ENCODE measurements at regions not wholly inside any gene's neighbourhood (a gene's known extent, or its start where the extent isn't known, plus 50 kb on each side); places are given as distances from the start of the nearest gene placed in this dataset.
"Not testable (repeated sequence)": the region's sequence is repeated elsewhere in the genome, so short reads cannot be mapped to it uniquely, and the experiment has no call there.

GRCh38 chr15:84503101-84503500 lies 97.7 kb upstream of the ZSCAN2 start:
- not testable (repeated sequence) for H3K4me3 Mint-ChIP-seq (ENCODE audit: unreplicated experiment); H3K27me3 Mint-ChIP-seq (ENCODE audit: unreplicated experiment); H3K27ac Mint-ChIP-seq (ENCODE audit: unreplicated experiment); DNase-seq (ENCODE audit: extremely low spot score, unreplicated experiment); H3K36me3 Mint-ChIP-seq (ENCODE audit: unreplicated experiment); H3K9me3 Mint-ChIP-seq (ENCODE audit: unreplicated experiment); H3K4me1 Mint-ChIP-seq (ENCODE audit: unreplicated experiment)

- peak; percentile 10 for TF ChIP-seq CTCF (IDR thresholded peaks at IDR 0.05)
- H3K4me3 Mint-ChIP-seq (ENCODE audit: unreplicated experiment); H3K27me3 Mint-ChIP-seq (ENCODE audit: unreplicated experiment); H3K36me3 Mint-ChIP-seq (ENCODE audit: unreplicated experiment); H3K9me3 Mint-ChIP-seq (ENCODE audit: unreplicated experiment); H3K4me1 Mint-ChIP-seq (ENCODE audit: unreplicated experiment); H3K27ac Mint-ChIP-seq (ENCODE audit: unreplicated experiment); DNase-seq (ENCODE audit: extremely low spot score, unreplicated experiment): not testable (repeated sequence)
Observed at GRCh38 chr15:84505552-84505951, 95.3 kb upstream of the ZSCAN2 start.

DNA sequence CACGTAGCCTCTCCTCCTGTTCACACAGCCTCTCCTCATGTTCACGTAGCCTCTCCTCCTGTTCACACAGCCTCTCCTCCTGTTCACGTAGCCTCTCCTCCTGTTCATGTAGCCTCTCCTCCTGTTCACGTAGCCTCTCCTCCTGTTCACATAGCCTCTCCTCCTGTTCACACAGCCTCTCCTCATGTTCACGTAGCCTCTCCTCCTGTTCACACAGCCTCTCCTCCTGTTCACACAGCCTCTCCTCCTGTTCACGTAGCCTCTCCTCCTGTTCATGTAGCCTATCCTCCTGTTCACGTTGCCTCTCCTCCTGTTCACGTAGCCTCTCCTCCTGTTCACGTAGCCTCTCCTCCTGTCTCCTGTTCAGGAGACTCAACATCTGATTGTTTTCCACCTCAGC lies 88.5 kb upstream of the ZSCAN2 start:
- not testable (repeated sequence) for H3K4me1 Mint-ChIP-seq (ENCODE audit: unreplicated experiment)

GRCh38 chr15:84516773-84517172 lies 84.0 kb upstream of the ZSCAN2 start:
- not testable (repeated sequence) for H3K36me3 Mint-ChIP-seq (ENCODE audit: unreplicated experiment); H3K9me3 Mint-ChIP-seq (ENCODE audit: unreplicated experiment); H3K4me3 Mint-ChIP-seq (ENCODE audit: unreplicated experiment); H3K4me1 Mint-ChIP-seq (ENCODE audit: unreplicated experiment); H3K27me3 Mint-ChIP-seq (ENCODE audit: unreplicated experiment); H3K27ac Mint-ChIP-seq (ENCODE audit: unreplicated experiment); DNase-seq (ENCODE audit: extremely low spot score, unreplicated experiment)

More for the DNA sequence above, 88.5 kb upstream of the ZSCAN2 start:
- not testable (repeated sequence) for H3K27me3 Mint-ChIP-seq (ENCODE audit: unreplicated experiment); H3K9me3 Mint-ChIP-seq (ENCODE audit: unreplicated experiment); H3K4me3 Mint-ChIP-seq (ENCODE audit: unreplicated experiment); H3K36me3 Mint-ChIP-seq (ENCODE audit: unreplicated experiment); DNase-seq (ENCODE audit: extremely low spot score, unreplicated experiment); H3K27ac Mint-ChIP-seq (ENCODE audit: unreplicated experiment)

DNA sequence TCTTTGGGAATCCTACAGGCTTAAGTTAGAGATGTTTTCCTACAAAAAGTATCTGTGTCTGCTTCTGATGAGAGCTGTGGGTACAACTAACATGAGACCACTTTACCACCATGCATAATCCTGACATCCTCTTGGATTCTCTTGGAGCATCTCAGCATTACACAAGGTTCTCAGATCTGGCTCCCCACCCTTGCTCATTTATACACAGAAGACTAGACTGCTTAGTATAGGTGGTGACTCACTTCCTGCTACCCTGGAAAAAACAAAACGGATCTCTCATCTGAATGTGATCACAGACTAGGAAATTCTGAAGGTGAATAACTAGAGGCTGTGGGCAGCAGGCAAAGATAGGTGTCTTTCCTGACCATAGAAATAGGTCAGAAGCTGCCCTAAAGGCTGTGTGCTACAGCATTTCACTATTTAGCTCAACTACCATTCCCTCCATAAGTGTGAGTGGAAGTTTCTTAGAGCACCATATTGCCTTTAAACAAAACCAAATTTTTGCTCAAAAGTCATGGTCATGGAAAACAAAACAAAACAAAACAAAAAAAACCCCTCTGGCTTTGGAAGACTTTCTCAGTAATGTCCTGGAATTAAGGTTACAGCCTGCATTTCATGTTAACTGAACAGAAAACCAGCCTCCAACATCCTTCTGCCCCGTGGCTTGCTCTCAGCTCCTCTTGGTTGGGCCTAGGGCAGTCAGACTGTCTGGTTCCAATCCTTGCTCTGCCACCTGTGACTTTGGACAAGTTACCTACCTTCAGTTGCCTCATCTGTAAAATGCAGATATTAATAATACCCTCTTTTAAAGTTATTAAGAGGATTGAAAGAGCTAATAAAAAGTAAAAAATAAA lies 75.1 kb upstream of the ZSCAN2 start:
- H3K27me3 Mint-ChIP-seq (ENCODE audit: unreplicated experiment); H3K4me3 Mint-ChIP-seq (ENCODE audit: unreplicated experiment); H3K4me1 Mint-ChIP-seq (ENCODE audit: unreplicated experiment); H3K9me3 Mint-ChIP-seq (ENCODE audit: unreplicated experiment); DNase-seq (ENCODE audit: extremely low spot score, unreplicated experiment); H3K27ac Mint-ChIP-seq (ENCODE audit: unreplicated experiment): not testable (repeated sequence)
- H3K36me3 Mint-ChIP-seq (ENCODE audit: unreplicated experiment) = peaks cover 21% of the 10 kb centered on the region

- peaks cover 22% of the 10 kb centered on the region for H3K36me3 Mint-ChIP-seq (ENCODE audit: unreplicated experiment)
- H3K4me1 Mint-ChIP-seq (ENCODE audit: unreplicated experiment) = peaks cover 17% of the 10 kb centered on the region
- not testable (repeated sequence) for DNase-seq (ENCODE audit: extremely low spot score, unreplicated experiment); H3K27ac Mint-ChIP-seq (ENCODE audit: unreplicated experiment); H3K9me3 Mint-ChIP-seq (ENCODE audit: unreplicated experiment); H3K27me3 Mint-ChIP-seq (ENCODE audit: unreplicated experiment); H3K4me3 Mint-ChIP-seq (ENCODE audit: unreplicated experiment)
Observed at GRCh38 chr15:84530751-84531150, 70.1 kb upstream of the ZSCAN2 start.

DNA sequence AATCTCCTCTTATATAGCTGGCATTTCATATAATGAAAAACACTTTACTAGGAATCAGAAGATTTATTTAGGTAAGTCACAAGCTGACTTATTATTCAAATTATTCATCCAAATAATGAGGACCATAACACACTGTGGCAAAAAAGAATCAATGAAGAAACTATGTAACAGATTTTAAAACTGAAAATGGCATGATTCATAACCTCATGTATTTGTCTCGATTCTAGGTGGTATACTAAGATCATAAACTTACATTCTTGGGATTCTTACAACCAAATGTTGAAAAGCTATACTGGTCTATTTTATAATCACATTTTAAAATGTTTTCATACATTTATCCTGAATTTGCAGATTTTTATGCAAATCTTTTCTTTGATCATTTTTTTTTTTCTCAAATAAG lies 69.6 kb upstream of the ZSCAN2 start:
- H3K9me3 Mint-ChIP-seq (ENCODE audit: unreplicated experiment); H3K27ac Mint-ChIP-seq (ENCODE audit: unreplicated experiment): not testable (repeated sequence)

GRCh38 chr15:84531709-84532367 lies 69.0 kb upstream of the ZSCAN2 start:
- H3K36me3 Mint-ChIP-seq (ENCODE audit: unreplicated experiment) = peaks cover 28% of the 10 kb centered on the region
- H3K4me3 Mint-ChIP-seq (ENCODE audit: unreplicated experiment); DNase-seq (ENCODE audit: extremely low spot score, unreplicated experiment); H3K27ac Mint-ChIP-seq (ENCODE audit: unreplicated experiment); H3K27me3 Mint-ChIP-seq (ENCODE audit: unreplicated experiment); H3K9me3 Mint-ChIP-seq (ENCODE audit: unreplicated experiment): not testable (repeated sequence)
- peaks cover 13% of the 10 kb centered on the region for H3K4me1 Mint-ChIP-seq (ENCODE audit: unreplicated experiment)

More for the DNA sequence above, 69.6 kb upstream of the ZSCAN2 start:
- not testable (repeated sequence) for H3K4me3 Mint-ChIP-seq (ENCODE audit: unreplicated experiment); DNase-seq (ENCODE audit: extremely low spot score, unreplicated experiment); H3K27me3 Mint-ChIP-seq (ENCODE audit: unreplicated experiment)
- Mint-ChIP-seq H3K4me1 (ENCODE audit: unreplicated experiment) (peaks cover 13% of the 10 kb centered on the region), H3K36me3 (ENCODE audit: unreplicated experiment) (peaks cover 26% of the 10 kb centered on the region)

DNA sequence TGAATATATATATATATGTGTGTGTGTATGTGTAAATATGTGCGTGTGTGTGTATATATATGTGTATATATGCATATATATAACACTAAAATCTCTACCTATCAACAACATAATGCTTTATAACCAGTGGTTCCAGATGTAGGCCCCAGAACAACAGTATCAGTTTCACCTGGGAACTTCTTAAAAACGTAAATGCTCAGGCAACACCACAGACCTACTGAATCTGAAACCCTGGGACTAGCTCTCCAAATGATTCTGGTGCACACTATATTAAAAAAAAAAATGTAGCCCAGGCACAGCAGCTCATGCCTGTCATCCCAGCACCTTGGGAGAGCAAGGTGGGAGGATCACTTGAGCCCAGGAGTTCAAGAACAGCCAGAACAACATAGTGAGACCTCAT lies 67.1 kb upstream of the ZSCAN2 start:
- peaks cover 23% of the 10 kb centered on the region for H3K36me3 Mint-ChIP-seq (ENCODE audit: unreplicated experiment)
- H3K4me3 Mint-ChIP-seq (ENCODE audit: unreplicated experiment); DNase-seq (ENCODE audit: extremely low spot score, unreplicated experiment); H3K9me3 Mint-ChIP-seq (ENCODE audit: unreplicated experiment); H3K27ac Mint-ChIP-seq (ENCODE audit: unreplicated experiment); H3K27me3 Mint-ChIP-seq (ENCODE audit: unreplicated experiment): not testable (repeated sequence)
- peaks cover 11% of the 10 kb centered on the region for H3K4me1 Mint-ChIP-seq (ENCODE audit: unreplicated experiment)

DNA sequence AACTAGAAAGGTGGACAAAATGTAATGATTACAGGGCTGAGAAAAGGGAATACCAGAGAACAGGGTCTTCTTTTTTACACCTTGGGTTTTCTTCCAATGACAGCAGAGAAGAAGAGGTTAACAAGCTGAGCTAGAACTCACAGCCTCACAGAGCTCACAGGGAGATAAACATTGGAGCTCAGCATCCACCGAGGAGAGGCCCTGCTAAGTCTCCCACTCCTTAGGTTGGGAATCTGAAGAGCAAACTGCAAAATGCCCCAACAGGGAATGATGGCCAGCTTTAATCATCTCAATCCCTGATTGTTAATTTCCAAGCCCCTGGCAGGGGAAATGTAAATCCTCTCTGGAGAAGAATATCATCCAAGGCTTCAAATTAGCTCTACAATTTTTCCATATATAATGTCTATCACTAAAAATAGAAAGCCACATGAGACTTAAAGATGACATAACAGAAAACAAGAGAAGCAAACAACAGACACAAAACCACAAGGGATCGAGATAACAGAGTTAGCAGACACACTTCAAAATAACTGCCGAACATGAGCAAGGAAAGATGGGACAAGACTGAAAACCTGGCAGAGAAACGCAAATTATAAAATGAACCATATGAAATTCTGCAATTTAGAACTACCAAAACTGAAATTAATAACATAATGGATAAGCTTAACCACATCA lies 66.1 kb upstream of the ZSCAN2 start:
- H3K36me3 Mint-ChIP-seq (ENCODE audit: unreplicated experiment) = peaks cover 17% of the 10 kb centered on the region
- not testable (repeated sequence) for H3K9me3 Mint-ChIP-seq (ENCODE audit: unreplicated experiment); H3K4me3 Mint-ChIP-seq (ENCODE audit: unreplicated experiment); DNase-seq (ENCODE audit: extremely low spot score, unreplicated experiment); H3K27me3 Mint-ChIP-seq (ENCODE audit: unreplicated experiment)
- H3K4me1 Mint-ChIP-seq (ENCODE audit: unreplicated experiment) = peaks cover 11% of the 10 kb centered on the region
- H3K27ac Mint-ChIP-seq (ENCODE audit: unreplicated experiment) = peak overlapping the region; percentile 38

- H3K9me3 Mint-ChIP-seq (ENCODE audit: unreplicated experiment); DNase-seq (ENCODE audit: extremely low spot score, unreplicated experiment); H3K27me3 Mint-ChIP-seq (ENCODE audit: unreplicated experiment); H3K27ac Mint-ChIP-seq (ENCODE audit: unreplicated experiment); H3K4me1 Mint-ChIP-seq (ENCODE audit: unreplicated experiment); H3K4me3 Mint-ChIP-seq (ENCODE audit: unreplicated experiment): not testable (repeated sequence)
- peaks cover 17% of the 10 kb centered on the region for H3K36me3 Mint-ChIP-seq (ENCODE audit: unreplicated experiment)
Observed at GRCh38 chr15:84536181-84536580, 64.6 kb upstream of the ZSCAN2 start.

All from osteocyte (in vitro differentiated cells).